A549 (cell line): ENCODE measurements at regions not wholly inside any gene's neighbourhood (a gene's known extent, or its start where the extent isn't known, plus 50 kb on each side); places are given as distances from the start of the nearest gene placed in this dataset.

Experiments
- EP300 ChIP-seq, 2 experiments: fragments of >200 bp; sonication (Bioruptor Twin); formaldehyde crosslinking; IDR thresholded peaks; 2 replicates in 1 of 2; 3 replicates in 1 of 2; pipeline ENCODE4 v1.6.1; 2016 to 2017
- HOXA7 ChIP-seq: fragments of 250-450 bp; sonication (Bioruptor Pico); IDR thresholded peaks from 2 replicates; pipeline ENCODE4 v1.5.0; 2020; ENCODE audit warnings: mild to moderate bottlenecking, moderate library complexity
- JUN ChIP-seq, 2 experiments: fragments of >200 bp; sonication (Bioruptor Twin); formaldehyde crosslinking; IDR thresholded peaks; 2 replicates in 1 of 2; 3 replicates in 1 of 2; pipeline ENCODE4 v1.6.1; 2016 to 2017
- POLR2A ChIP-seq: IDR thresholded peaks from 2 replicates; pipeline ENCODE4 v1.6.1; 2012; ENCODE audit warnings: mild to moderate bottlenecking, low read length
- RNF2 ChIP-seq: fragments of 200-600 bp; sonication (generic); IDR thresholded peaks from 2 replicates; pipeline ENCODE4 v1.6.1; 2016; ENCODE audit warnings: low read depth, mild to moderate bottlenecking, antibody characterized with exemption, moderate library complexity, borderline replicate concordance
- TF ChIP-seq, protein P1 (sequence below): fragments of >200 bp; sonication (Bioruptor Twin); formaldehyde crosslinking; IDR thresholded peaks from 3 replicates; pipeline ENCODE4 v1.5.1; 2016
- TF ChIP-seq, protein P2 (sequence below): fragments of 450-650 bp; IDR thresholded peaks from 2 replicates; pipeline ENCODE4 v1.6.1; 2014; ENCODE audit warnings: antibody characterized with exemption
- TF ChIP-seq, protein P3 (sequence below): IDR thresholded peaks from 2 replicates; pipeline ENCODE4 v1.6.1; 2012

DNA sequence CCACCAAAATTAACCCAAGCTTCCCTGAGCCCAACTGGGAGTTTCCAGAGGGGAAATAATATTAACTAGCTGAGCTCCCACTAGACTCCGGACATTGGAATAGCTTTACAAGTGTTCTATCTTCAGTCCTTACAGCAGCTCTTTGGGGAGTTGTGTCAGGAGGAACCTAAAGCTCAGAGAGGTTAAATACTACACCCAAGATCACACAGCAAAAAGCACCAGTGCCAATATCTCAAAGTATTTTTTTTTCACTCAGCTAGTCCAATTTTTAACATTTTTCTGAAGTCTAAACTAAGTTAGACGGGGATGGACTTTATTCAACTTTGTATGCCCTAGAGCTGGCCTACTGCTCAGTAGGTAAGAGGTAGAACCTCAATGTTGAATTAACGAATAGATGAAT is 82.5 kb downstream of the ATP1A1 start:
- TF ChIP-seq, protein P1, sequence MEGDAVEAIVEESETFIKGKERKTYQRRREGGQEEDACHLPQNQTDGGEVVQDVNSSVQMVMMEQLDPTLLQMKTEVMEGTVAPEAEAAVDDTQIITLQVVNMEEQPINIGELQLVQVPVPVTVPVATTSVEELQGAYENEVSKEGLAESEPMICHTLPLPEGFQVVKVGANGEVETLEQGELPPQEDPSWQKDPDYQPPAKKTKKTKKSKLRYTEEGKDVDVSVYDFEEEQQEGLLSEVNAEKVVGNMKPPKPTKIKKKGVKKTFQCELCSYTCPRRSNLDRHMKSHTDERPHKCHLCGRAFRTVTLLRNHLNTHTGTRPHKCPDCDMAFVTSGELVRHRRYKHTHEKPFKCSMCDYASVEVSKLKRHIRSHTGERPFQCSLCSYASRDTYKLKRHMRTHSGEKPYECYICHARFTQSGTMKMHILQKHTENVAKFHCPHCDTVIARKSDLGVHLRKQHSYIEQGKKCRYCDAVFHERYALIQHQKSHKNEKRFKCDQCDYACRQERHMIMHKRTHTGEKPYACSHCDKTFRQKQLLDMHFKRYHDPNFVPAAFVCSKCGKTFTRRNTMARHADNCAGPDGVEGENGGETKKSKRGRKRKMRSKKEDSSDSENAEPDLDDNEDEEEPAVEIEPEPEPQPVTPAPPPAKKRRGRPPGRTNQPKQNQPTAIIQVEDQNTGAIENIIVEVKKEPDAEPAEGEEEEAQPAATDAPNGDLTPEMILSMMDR, result no peak
- TF ChIP-seq JUN (IDR thresholded peaks at IDR 0.05) (no peak), EP300 (IDR thresholded peaks at IDR 0.05) (no peak), HOXA7 (CRISPR knock-in tag) (no peak), POLR2A (no peak), RNF2 (no peak)
- TF ChIP-seq, protein P2, sequence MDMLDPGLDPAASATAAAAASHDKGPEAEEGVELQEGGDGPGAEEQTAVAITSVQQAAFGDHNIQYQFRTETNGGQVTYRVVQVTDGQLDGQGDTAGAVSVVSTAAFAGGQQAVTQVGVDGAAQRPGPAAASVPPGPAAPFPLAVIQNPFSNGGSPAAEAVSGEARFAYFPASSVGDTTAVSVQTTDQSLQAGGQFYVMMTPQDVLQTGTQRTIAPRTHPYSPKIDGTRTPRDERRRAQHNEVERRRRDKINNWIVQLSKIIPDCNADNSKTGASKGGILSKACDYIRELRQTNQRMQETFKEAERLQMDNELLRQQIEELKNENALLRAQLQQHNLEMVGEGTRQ, result no peak
- TF ChIP-seq, protein P3, sequence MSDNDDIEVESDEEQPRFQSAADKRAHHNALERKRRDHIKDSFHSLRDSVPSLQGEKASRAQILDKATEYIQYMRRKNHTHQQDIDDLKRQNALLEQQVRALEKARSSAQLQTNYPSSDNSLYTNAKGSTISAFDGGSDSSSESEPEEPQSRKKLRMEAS, result no peak
